Spleen (tissue), 11 donors: ENCODE measurements at regions not wholly inside any gene's neighbourhood (a gene's known extent, or its start where the extent isn't known, plus 50 kb on each side); places are given as distances from the start of the nearest gene placed in this dataset.
"Not testable (repeated sequence)": the region's sequence is repeated elsewhere in the genome, so short reads cannot be mapped to it uniquely, and the experiment has no call there.

Experiments
- DNase-seq: peaks from one replicate; pipeline ENCODE4 v3.0.0-alpha.2; 2020
- H3K27ac ChIP-seq, 8 donors: fragments of 200-600 bp; sonication (generic) in 7 of 8; 1 replicate in 4 of 8; 2 replicates in 4 of 8; pipeline versions ENCODE4 v1.5.0 to v1.8.0; 2016 to 2021; ENCODE audit warnings: inconsistent platforms in 4 of 8, mild to moderate bottlenecking in 4 of 8, moderate library complexity in 1 of 8
- H3K27me3 ChIP-seq, 7 donors: fragments of 200-600 bp; sonication (generic) in 6 of 7; replicated peaks in 1 of 7; 1 replicate in 4 of 7; 2 replicates in 3 of 7; pipeline versions ENCODE4 v1.5.0 to v1.8.0; 2016 to 2021; ENCODE audit warnings: inconsistent platforms in 3 of 7, mild to moderate bottlenecking in 1 of 7
- H3K36me3 ChIP-seq, 6 donors: fragments of 200-600 bp; sonication (generic) in 5 of 6; 1 replicate in 4 of 6; 2 replicates in 2 of 6; pipeline versions ENCODE4 v1.5.0 to v1.8.0; 2016 to 2021; ENCODE audit warnings: inconsistent platforms in 2 of 6
- H3K4me1 ChIP-seq, 6 donors: fragments of 200-600 bp; sonication (generic) in 5 of 6; 1 replicate in 3 of 6; 2 replicates in 3 of 6; pipeline versions ENCODE4 v1.5.0 to v1.8.0; 2016 to 2021; ENCODE audit warnings: inconsistent platforms in 3 of 6
- H3K4me3 ChIP-seq, 8 donors: fragments of 200-600 bp; sonication (generic) in 7 of 8; 1 replicate in 4 of 8; 2 replicates in 4 of 8; pipeline versions ENCODE4 v1.5.0 to v1.8.0; 2016 to 2021; ENCODE audit warnings: inconsistent platforms in 4 of 8, mild to moderate bottlenecking in 4 of 8, moderate library complexity in 2 of 8
- H3K9me3 ChIP-seq, 8 donors: fragments of 200-600 bp; sonication (generic) in 7 of 8; 1 replicate in 4 of 8; 2 replicates in 4 of 8; pipeline versions ENCODE4 v1.5.0 to v1.8.0; 2016 to 2021; ENCODE audit warnings: inconsistent platforms in 4 of 8
- POLR2A ChIP-seq, 3 donors: fragments of 450-650 bp; IDR thresholded peaks; one replicate each; pipeline ENCODE4 v1.5.1; 2017; ENCODE audit warnings: antibody characterized with exemption in 3 of 3, mild to moderate bottlenecking in 1 of 3
- POLR2AphosphoS5 ChIP-seq, 3 donors: sonication (generic); formaldehyde crosslinking; IDR thresholded peaks; one replicate each; pipeline ENCODE4 v1.5.1; 2017; ENCODE audit warnings: antibody characterized with exemption in 3 of 3
- WGBS, 5 donors: extraction: QIAGEN DNeasy Blood & Tissue Kit in 3 of 5; methylation state at CpG; one replicate each; pipeline versions ENCODE4 v1.1.5 to v1.1.7; 2013 to 2018; 5-methylcytosine and 5-hydroxymethylcytosine counted together
- intact Hi-C: fragments of 100-400 bp; cut with DNase I; formaldehyde crosslinking; loops from one replicate; pipeline ENCODE4 v1.15.0; 2023; ENCODE audit warnings: low total_unique reads
- TF ChIP-seq, protein P1 (sequence below), 11 experiments: fragments of 200-600 bp in 7 of 11; fragments of 450-650 bp in 4 of 11; sonication (generic) in 4 of 11; IDR thresholded peaks in 8 of 11; conservative IDR thresholded peaks in 3 of 11; 1 replicate in 7 of 11; 2 replicates in 4 of 11; pipeline versions ENCODE4 v1.4.0 to v1.8.0; 2016 to 2021; ENCODE audit warnings: antibody characterized with exemption in 11 of 11, inconsistent platforms in 4 of 11, mild to moderate bottlenecking in 1 of 11
- donor health status: healthy with polysubstance abuse.
- donor health status: DM: no; HTN: no; CAD: no; lungs with moderate emphysema.
- donor health status: DM: no; HTN: no; CAD: no.
- donor health status: Bipolar disorder and iron deficiency.
- donor health status: healthy.
- donor health status: DM: no; HTN: no; CAD: no.
- donor health status: DM: yes; HTN: yes; CAD: no.

DNA sequence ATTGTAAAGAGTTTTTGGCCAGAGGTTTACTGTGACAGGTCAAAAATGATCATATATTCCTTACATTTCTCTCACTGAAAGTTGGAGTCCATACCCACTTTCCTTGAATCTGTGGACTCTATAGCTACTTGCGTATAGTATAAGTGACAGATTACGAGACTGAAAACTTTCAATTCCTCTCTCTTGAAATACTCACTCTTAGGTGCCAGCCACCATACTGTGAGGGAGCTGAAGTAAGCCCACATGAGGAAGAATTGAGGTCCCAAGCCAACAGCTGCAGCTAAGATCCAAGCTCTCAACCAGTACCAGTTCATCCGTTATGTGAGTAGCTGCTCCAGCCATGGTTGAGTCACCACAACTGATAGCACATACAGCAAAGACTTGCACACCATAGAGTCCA, 128.1 kb upstream of the FAM174A start:
- Histone ChIP-seq H3K4me3 (no peak overlapping the region), H3K4me1 (no peaks in the 10 kb centered on the region), H3K36me3 (no peaks in the 10 kb centered on the region), H3K9me3 (no peaks in the 10 kb centered on the region), H3K27me3 (no peaks in the 10 kb centered on the region), H3K27ac (no peak overlapping the region)
- 88 to 97% (median 93%) methylated on average over 3 of the region's 3 CpGs for WGBS, 5 donors
- DNase-seq = no peak
- intact Hi-C loops = no loop called here
- TF ChIP-seq, protein P1, sequence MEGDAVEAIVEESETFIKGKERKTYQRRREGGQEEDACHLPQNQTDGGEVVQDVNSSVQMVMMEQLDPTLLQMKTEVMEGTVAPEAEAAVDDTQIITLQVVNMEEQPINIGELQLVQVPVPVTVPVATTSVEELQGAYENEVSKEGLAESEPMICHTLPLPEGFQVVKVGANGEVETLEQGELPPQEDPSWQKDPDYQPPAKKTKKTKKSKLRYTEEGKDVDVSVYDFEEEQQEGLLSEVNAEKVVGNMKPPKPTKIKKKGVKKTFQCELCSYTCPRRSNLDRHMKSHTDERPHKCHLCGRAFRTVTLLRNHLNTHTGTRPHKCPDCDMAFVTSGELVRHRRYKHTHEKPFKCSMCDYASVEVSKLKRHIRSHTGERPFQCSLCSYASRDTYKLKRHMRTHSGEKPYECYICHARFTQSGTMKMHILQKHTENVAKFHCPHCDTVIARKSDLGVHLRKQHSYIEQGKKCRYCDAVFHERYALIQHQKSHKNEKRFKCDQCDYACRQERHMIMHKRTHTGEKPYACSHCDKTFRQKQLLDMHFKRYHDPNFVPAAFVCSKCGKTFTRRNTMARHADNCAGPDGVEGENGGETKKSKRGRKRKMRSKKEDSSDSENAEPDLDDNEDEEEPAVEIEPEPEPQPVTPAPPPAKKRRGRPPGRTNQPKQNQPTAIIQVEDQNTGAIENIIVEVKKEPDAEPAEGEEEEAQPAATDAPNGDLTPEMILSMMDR (IDR thresholded peaks at IDR 0.05 in 8 of 11, conservative IDR thresholded peaks at IDR 0.05 in 3 of 11) = no peak
- TF ChIP-seq POLR2A (IDR thresholded peaks at IDR 0.05) = no peak
- no peak for TF ChIP-seq POLR2AphosphoS5 (IDR thresholded peaks at IDR 0.05)

DNA sequence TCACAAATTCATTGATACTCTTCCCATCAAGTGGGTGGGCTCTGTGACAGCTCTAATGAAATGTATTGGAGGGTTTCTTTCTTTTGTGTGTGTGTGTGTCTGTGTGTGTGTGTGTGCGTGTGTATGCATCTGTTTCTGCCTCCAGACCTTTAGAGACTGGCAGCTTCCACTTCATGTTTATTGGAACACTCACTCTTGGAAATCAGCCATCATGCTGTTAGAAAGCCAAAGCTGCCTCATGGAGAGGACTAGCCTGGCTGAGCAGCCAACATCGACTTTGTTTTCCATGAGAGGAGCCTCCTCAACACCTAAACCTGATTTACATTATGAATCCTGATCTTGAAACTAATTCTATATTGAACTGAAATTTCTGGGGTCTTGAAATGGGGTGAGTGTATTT, 128.5 kb upstream of the FAM174A start:
- H3K27ac ChIP-seq = no peak overlapping the region
- 78 to 92% (median 80%) methylated on average over 2 of the region's 2 CpGs for WGBS, 5 donors
- no peaks in the 10 kb centered on the region for H3K36me3 ChIP-seq
- no peak for DNase-seq
- H3K4me1 ChIP-seq = no peaks in the 10 kb centered on the region
- H3K4me3 ChIP-seq = no peak overlapping the region
- no peaks in the 10 kb centered on the region for H3K9me3 ChIP-seq
- TF ChIP-seq POLR2A (IDR thresholded peaks at IDR 0.05) (no peak), POLR2AphosphoS5 (IDR thresholded peaks at IDR 0.05) (no peak)
- TF ChIP-seq, protein P1 (IDR thresholded peaks at IDR 0.05 in 8 of 11, conservative IDR thresholded peaks at IDR 0.05 in 3 of 11) = no peak
- intact Hi-C loops = no loop called here
- no peaks in the 10 kb centered on the region for H3K27me3 ChIP-seq

DNA sequence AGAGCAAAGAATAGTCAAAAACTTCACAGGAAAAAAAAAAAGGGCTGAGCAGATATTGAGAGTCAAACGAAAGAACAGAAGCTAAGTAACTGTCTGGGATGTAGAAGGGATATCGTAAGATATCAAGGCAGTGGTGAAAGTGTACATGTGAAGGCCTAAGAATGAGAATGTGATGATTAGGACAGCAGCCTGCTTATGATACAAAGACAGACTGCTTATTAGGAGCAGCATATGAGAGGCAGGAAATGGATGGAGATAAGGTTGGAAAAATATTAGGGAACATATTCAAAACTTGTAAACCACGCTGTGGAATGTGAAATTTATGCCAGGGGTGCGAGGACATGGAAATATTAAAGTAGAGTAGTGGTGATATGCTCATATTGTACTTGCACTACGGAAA, 133.1 kb upstream of the FAM174A start:
- H3K27me3 ChIP-seq = no peaks in the 10 kb centered on the region
- H3K9me3 ChIP-seq = no peaks in the 10 kb centered on the region
- WGBS, 5 donors = 50 to 73% (median 71%) methylated on average over 5 of the region's 5 CpGs
- no peaks in the 10 kb centered on the region for H3K36me3 ChIP-seq
- H3K4me3 ChIP-seq = no peak overlapping the region
- H3K4me1 ChIP-seq = no peaks in the 10 kb centered on the region
- no peak for DNase-seq
- intact Hi-C loops = no loop called here
- no peak for TF ChIP-seq POLR2AphosphoS5 (IDR thresholded peaks at IDR 0.05)
- no peak for TF ChIP-seq POLR2A (IDR thresholded peaks at IDR 0.05)
- TF ChIP-seq, protein P1 (IDR thresholded peaks at IDR 0.05 in 8 of 11, conservative IDR thresholded peaks at IDR 0.05 in 3 of 11) = no peak
- H3K27ac ChIP-seq = no peak overlapping the region

DNA sequence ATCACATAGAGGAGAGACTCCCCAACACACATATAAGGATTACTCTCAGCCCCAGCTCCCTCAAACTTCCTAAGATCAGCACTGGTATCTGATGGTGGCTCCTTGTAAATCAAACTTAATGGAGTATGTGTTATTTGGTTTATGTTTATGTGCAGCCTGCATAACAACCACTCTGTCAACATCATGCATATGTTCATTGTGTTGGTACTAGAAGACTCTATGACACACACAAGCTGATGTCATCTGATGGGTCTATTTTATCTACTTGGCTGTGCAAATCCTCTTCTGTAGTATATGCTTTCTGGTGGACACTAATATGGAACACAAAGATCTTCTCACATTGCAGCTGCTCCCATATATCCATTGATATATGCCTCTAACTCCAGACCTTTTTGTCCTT, 134.0 kb upstream of the FAM174A start:
- intact Hi-C loops = no loop called here
- H3K36me3 ChIP-seq = no peaks in the 10 kb centered on the region

DNA sequence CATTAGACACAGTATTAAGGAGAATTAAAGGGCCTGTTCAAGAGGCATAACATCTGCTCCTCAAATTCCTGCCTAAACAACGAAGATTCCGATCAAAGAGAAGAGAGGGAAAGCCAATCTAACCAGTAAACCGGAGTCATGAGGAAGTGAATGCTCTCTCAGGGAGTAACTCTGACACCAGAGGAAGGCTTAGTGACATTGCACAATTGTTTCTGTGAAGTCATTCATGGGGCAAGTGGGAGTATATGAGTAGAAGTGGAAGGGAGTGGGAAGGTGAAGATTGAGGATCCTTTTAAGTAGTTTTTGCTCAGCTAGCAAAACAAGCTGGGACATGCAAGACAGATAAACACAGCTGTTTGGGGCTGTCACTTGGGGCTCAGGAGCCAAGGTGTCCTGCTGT, 136.4 kb upstream of the FAM174A start:
- H3K27me3 ChIP-seq, DNase-seq, H3K9me3 ChIP-seq, H3K36me3 ChIP-seq, H3K4me1 ChIP-seq, H3K27ac ChIP-seq, intact Hi-C loops, H3K4me3 ChIP-seq: not testable (repeated sequence)
- 35 to 62% (median 43%) methylated on average over 3 of the region's 3 CpGs for WGBS, 5 donors

More for the DNA sequence above, 134.0 kb upstream of the FAM174A start:
- H3K27ac ChIP-seq = no peak overlapping the region
- H3K4me1 ChIP-seq = no peaks in the 10 kb centered on the region
- TF ChIP-seq POLR2AphosphoS5 (IDR thresholded peaks at IDR 0.05) = no peak
- TF ChIP-seq, protein P1 (IDR thresholded peaks at IDR 0.05 in 8 of 11, conservative IDR thresholded peaks at IDR 0.05 in 3 of 11) = no peak
- no peak for TF ChIP-seq POLR2A (IDR thresholded peaks at IDR 0.05)
- H3K9me3 ChIP-seq = no peaks in the 10 kb centered on the region
- no peak for DNase-seq
- H3K4me3 ChIP-seq = no peak overlapping the region
- no peaks in the 10 kb centered on the region for H3K27me3 ChIP-seq

DNA sequence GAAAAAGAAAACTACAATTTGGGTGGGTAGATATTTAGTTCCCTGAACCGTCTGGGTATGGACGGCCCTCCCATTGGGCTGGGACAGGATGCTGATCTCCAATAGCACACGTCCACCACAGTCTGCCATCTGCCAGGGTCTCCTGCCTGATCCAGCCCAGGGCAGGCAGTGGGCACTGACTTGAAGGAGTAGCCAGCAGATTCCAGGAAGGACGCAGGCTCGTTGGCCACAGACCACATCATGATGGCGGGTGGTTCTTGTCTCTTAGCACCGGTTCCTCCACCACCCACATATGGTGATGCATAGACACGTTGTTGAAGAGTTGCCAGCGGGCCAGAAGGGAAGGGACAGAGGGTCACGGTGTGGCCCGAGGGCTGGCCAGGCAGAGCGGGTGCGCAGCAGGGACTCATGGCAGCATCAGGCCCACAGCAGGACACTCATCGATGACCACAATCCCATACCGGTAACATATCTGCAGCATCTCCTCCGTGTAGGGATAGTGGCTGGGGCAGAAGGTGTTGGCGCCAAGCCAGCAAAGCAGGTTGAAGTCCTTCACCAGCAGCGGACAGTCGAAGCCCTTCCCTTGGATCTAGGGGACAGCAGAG, 155.8 kb upstream of the FAM174A start:
- intact Hi-C loops, DNase-seq, H3K27me3 ChIP-seq, H3K4me1 ChIP-seq, H3K9me3 ChIP-seq, H3K4me3 ChIP-seq, H3K27ac ChIP-seq, H3K36me3 ChIP-seq: not testable (repeated sequence)
- 86 to 91% (median 91%) methylated on average over 7 to 18 of the region's 19 CpGs for WGBS, 5 donors

DNA sequence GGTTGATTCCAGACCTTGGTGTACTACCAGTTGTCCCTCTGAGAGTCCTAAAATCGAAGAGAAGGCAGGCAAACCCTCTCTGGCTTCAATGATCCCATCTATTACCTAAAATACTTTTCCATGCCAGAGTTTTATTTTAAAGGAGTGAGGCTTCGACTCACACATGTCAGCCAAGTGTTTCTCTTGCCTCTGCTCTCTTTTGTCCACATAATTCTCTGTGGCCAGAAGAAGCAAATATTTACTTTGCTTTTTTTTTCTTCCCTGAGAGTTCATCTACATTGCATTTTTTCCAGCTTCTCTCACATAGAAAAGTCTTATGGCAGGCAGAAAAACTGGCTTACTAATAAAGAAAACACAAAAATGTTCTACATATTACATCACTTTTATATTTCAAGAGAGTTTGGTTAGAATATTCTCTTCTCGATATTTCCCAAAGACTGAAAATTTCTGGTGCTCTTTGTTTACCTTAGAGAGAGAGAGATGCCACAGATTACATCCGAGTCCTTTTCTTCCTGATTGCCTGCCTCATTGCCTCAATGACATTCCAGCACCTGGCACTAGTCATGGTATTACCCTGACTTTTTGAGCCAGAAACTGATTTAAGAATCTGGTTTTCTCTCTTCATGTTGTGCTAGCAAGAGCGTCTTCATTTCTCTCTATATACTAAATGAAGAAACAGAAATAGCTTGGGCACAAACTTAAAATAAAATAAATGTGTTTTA, 170.3 kb upstream of the FAM174A start:
- H3K4me3 ChIP-seq, intact Hi-C loops: not testable (repeated sequence)
- 59 to 77% (median 74%) methylated on average over 5 of the region's 5 CpGs for WGBS, 5 donors

More for the DNA sequence above, 170.3 kb upstream of the FAM174A start:
- not testable (repeated sequence) for H3K4me1 ChIP-seq, H3K27me3 ChIP-seq, H3K36me3 ChIP-seq, H3K27ac ChIP-seq, DNase-seq
- peaks cover 0 to 12% (median 1%) of the 10 kb centered on the region in 8 donors for H3K9me3 ChIP-seq
